Body of pancreas (tissue), 4 donors: ENCODE measurements at regions not wholly inside any gene's neighbourhood (a gene's known extent, or its start where the extent isn't known, plus 50 kb on each side); places are given as distances from the start of the nearest gene placed in this dataset.

Source experiments
- CTCF ChIP-seq, 7 experiments: fragments of 450-650 bp in 4 of 7; fragments of 200-600 bp in 3 of 7; sonication (generic) in 3 of 7; IDR thresholded peaks; one replicate each; pipeline ENCODE4 v1.5.1; 2016 to 2019; ENCODE audit warnings: antibody characterized with exemption in 7 of 7
- POLR2A ChIP-seq, 3 donors: fragments of 450-650 bp; IDR thresholded peaks; one replicate each; pipeline ENCODE4 v1.6.1; 2016; ENCODE audit warnings: antibody characterized with exemption in 3 of 3, mild to moderate bottlenecking in 2 of 3

GRCh38 chr13:21852043-21852442 lies 181.2 kb downstream of the FGF9 start:
- TF ChIP-seq CTCF (IDR thresholded peaks at IDR 0.05): no peak
- no peak for TF ChIP-seq POLR2A (IDR thresholded peaks at IDR 0.05)
